Epithelial cell of prostate (primary cell): ENCODE measurements at regions not wholly inside any gene's neighbourhood (a gene's known extent, or its start where the extent isn't known, plus 50 kb on each side); places are given as distances from the start of the nearest gene placed in this dataset.

ENCODE experiments used
- DNase-seq: peaks from one replicate; pipeline ENCODE4 v3.0.0-alpha.2; 2011; ENCODE audit warnings: low read depth, low spot score
- H3K27ac ChIP-seq: fragments of 450-650 bp; 2 replicates; pipeline ENCODE4 v1.5.1; 2017; ENCODE audit warnings: mild to moderate bottlenecking

DNA sequence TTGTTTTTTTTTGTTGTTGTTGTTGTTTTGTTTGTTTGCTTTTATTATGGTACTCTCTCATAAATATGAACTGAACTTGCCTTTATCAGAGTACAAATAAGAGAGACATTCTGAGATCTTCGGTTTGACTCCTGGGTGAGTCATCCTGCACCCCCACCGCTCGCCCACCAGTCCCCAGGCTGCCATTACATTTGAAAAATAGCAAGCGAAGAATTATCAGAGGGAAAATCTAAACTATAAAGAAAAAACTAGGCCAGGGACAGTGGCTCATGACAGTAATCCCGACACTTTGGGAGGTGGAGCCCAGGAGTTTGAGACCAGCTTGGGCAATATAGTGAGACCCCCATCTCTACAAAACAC lies 122.1 kb upstream of the MAP3K1 start:
- H3K27ac ChIP-seq, result no peak overlapping the region
- DNase-seq, result no peak

GRCh38 chr5:56692359-56693219 lies 122.8 kb upstream of the MAP3K1 start:
- DNase-seq, result no peak
- H3K27ac ChIP-seq, result no peak overlapping the region

DNA sequence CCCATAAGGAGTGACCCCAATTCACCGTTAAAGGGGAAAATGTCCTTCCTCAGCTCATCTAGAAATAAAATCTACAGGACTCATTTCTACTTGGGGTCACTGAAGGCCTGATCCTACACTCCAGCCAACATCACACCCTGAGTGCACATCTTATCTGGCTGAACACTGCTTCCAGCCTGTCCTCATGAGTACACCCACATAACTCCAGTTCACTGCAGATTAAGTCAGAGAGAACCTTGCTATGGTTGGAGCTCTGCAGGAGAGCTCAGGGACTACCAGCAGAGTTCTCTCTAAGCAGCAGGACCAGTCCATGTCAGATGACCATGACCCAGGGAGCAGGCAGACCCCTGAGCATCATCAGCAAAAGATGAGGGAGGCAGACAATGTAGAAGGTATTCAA lies 126.9 kb upstream of the MAP3K1 start:
- no peak overlapping the region for H3K27ac ChIP-seq
- no peak for DNase-seq

GRCh38 chr5:56686337-56687195 lies 128.8 kb upstream of the MAP3K1 start:
- no peak for DNase-seq
- H3K27ac ChIP-seq, result no peak overlapping the region

DNA sequence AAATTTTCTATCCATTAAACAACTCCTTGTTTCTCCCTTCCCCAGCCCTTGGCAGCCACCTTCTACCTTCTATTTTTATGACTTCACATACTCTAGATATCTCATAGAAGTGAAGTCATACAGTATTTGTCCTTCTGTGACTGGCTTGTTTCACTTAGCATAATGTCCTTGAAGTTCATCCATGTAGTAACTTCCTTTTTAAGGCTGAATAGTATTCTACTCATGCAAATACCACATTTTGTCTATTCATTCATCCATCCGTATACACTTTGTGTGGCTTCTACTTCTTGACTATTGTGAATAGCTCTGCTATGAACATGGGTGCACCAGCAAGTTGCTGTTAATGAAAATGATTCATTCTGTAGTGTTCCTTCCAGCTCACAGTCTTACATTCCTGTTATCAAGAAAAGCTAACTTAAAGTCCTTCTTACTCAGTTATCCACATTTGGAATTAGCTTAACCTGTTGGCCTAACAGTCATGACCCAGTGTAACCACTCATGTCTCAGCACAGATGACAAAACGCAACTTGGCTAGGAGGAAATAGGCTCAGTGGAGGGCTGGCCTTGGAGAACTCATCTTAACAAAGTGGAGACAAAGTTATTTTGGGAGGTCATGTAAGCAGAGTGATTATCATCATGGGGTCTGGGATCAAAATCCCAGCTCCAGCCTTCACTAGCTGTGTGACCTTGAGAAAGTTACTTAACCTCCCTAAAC lies 129.7 kb upstream of the MAP3K1 start:
- no peak for DNase-seq
- no peak overlapping the region for H3K27ac ChIP-seq

GRCh38 chr5:56684159-56684558 lies 131.2 kb upstream of the MAP3K1 start:
- no peak for DNase-seq
- H3K27ac ChIP-seq, result no peak overlapping the region

- H3K27ac ChIP-seq, result no peak overlapping the region
- DNase-seq, result no peak
These were observed 131.6 kb upstream of the MAP3K1 start for GRCh38 chr5:56683733-56684132.

- DNase-seq, result no peak
- H3K27ac ChIP-seq, result no peak overlapping the region
These were observed 132.1 kb upstream of the MAP3K1 start for GRCh38 chr5:56683281-56683680.

- no peak overlapping the region for H3K27ac ChIP-seq
- DNase-seq, result no peak
These were observed 134.0 kb upstream of the MAP3K1 start for GRCh38 chr5:56681346-56681745.

DNA sequence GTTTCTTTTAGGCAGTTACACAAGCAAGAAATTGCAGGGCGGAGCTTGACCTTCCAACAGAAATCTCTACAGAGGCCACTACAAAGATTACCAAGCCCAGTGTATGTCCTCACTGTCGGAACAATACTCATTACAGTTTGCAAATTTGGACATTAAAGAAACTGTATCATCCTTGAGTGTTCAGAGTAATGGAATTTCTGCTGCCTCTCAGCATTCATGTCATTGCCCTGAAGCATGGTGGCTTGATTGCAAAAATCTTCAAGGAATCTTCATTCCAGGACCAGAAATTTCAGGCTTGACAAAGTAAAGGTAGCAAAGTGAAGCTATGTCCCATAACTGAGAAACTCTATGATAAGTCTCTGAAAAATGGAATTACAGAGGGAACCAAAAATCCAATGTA lies 134.6 kb upstream of the MAP3K1 start:
- DNase-seq, result no peak
- no peak overlapping the region for H3K27ac ChIP-seq

DNA sequence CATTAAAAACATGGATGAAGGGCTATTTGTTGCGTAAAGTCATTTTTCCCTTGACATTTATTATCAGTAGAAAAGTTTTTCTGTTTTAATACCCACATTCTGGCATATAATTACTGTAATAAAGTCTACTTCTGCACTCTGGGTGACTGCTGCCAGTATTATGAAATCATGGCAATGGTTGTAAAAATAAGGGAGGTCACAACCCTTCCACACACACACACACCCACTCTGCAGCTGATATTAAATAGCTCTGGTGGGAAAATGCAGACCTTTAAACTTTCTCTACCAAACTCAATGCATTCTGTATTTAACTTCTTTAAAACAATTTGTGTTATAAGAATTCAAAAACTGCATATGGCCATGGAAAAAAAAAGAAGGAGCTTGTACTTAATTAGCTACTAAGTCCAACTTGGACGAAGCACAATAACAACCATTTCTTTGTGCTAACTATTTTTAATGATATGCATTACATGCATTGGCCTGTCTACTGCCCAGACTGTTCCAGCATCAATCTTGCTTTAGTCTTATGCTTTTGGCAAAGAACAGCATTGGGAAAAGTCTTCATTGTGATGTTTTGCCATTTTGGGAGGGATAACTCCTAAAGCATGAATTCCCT lies 137.6 kb upstream of the MAP3K1 start:
- H3K27ac ChIP-seq, result no peak overlapping the region
- no peak for DNase-seq

DNA sequence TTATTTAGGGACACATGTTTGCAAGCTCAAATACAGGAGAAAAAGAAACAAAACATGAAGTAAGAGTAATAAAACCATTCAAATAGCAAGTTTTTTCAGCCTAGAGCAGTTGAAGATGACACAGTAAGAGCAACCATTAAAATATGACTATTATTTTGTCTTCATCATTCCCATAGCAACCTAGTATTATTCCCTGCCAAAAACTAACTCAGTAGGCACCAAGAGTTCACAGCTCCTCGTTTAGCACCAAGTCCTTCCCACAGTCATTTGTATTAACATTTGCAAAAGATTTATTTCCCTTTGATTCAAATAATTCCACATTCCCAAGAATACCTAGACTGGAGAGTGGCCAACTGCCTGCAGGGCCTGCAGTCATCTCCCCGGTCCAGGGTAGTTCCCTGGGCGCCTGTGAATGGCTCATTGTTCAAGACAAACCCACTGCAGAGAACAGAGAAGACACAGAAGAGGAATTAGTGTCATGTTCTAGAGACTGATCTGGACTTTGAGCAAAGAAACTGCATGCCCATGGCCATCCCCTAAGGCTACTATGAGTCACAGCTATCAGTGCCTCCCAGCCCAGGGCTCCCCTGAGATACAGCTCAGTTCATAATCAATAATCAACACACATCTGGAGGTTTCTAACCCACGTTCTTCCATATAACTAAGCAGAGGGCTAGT lies 139.1 kb upstream of the MAP3K1 start:
- DNase-seq, result no peak
- H3K27ac ChIP-seq, result no peak overlapping the region

GRCh38 chr5:56674441-56674840 lies 140.9 kb upstream of the MAP3K1 start:
- no peak for DNase-seq
- no peak overlapping the region for H3K27ac ChIP-seq

GRCh38 chr5:56673171-56673570 lies 142.2 kb upstream of the MAP3K1 start:
- no peak overlapping the region for H3K27ac ChIP-seq

GRCh38 chr5:56671571-56671970 lies 143.8 kb upstream of the MAP3K1 start:
- no peak overlapping the region for H3K27ac ChIP-seq
- DNase-seq, result no peak

More at GRCh38 chr5:56673171-56673570, 142.2 kb upstream of the MAP3K1 start:
- DNase-seq, result no peak

DNA sequence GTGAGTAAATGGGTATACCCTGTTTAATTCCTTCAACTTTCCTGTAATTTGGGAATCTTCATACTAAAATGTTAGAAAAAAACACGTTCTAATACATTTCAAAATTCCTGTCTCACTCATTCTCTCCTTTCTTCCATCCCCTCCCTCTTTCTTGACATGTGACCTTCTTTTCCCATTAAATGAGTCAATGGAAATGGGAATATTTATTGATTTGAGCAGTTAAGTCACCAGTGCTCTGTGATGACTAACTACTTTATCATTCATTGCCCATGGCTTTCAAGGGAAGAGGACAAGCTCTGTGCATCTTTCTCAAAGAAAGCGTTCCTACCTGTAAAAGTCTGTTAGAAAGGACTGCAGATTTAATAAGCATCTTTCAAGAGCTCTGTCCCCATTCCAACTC lies 144.4 kb upstream of the MAP3K1 start:
- peak overlapping the region; percentile 59 for H3K27ac ChIP-seq
- DNase-seq, result no peak

- DNase-seq, result no peak
- H3K27ac ChIP-seq, result peak overlapping the region; percentile 59
These were observed 145.5 kb upstream of the MAP3K1 start for GRCh38 chr5:56669534-56670483.

- H3K27ac ChIP-seq, result peak overlapping the region; percentile 59
- DNase-seq, result no peak
These were observed 146.4 kb upstream of the MAP3K1 start for GRCh38 chr5:56668996-56669395.

DNA sequence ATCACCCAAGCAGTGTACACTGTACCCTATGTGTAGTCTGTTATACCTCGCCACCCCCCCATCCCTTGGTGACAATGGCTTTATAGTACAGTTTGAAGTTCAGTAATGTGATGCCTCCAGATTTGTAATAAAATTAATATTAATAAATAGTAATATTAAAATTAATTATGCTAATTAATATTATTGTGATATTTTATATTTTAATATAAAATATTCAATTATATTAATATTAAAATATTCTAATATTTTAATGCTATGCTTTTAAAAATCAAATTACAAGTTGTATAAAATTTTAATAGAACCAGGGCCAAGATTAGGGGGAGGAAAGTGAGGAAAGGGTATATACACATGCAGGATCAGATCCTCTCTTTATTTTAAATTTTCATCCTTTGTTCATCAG lies 147.7 kb upstream of the MAP3K1 start:
- no peak for DNase-seq
- no peak overlapping the region for H3K27ac ChIP-seq
